ENCODE measurements at regions not wholly inside any gene's neighbourhood (a gene's known extent, or its start where the extent isn't known, plus 50 kb on each side); places are given as distances from the start of the nearest gene placed in this dataset.
"Not testable (repeated sequence)": the region's sequence is repeated elsewhere in the genome, so short reads cannot be mapped to it uniquely, and the experiment has no call there.

GRCh38 chr7:155233311-155234157 is 64.1 kb upstream of the INSIG1 start:
- Mint-ChIP-seq H3K36me3 (ENCODE audit: low read depth) (no peaks in the 10 kb centered on the region), H3K27me3 (peaks cover 2% of the 10 kb centered on the region), H3K9me3 (no peaks in the 10 kb centered on the region), H3K27ac (no peak overlapping the region), H3K4me1 (no peaks in the 10 kb centered on the region), H3K4me3 (no peak overlapping the region)
- POLR2A ChIA-PET = interaction anchor here (0.6 to 0.7 kb wide), 2 partner anchors 12 to 37 kb away, joined by 3 read pairs; no protein-coding TSS in a partner anchor
- no peak for DNase-seq
- CTCF ChIA-PET = interaction anchor here (0.6 to 0.9 kb wide), 3 partner anchors 13 to 112 kb away, joined by 3 to 5 read pairs (median 4); no protein-coding TSS in a partner anchor

DNA sequence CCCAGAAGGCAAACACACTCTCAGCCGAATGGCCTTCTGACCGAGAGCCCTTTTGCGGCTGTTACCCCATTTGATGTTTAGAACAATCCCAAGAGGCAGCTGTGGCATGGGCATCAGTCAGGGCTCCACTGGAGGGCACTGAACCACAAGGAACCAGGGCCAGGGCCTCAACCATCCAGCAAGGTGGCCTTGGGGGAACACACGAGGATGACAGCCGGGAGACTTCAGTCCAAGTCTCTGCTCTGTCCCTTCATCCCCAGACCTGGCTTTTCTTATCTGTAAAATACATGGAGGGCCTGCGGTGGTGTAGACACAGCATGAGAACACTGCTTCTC is 63.6 kb upstream of the INSIG1 start:
- H3K36me3 Mint-ChIP-seq (ENCODE audit: low read depth) = no peaks in the 10 kb centered on the region
- H3K27me3 Mint-ChIP-seq = peaks cover 7% of the 10 kb centered on the region
- H3K27ac Mint-ChIP-seq = no peak overlapping the region
- H3K4me1 Mint-ChIP-seq = no peaks in the 10 kb centered on the region
- no peak overlapping the region for H3K4me3 Mint-ChIP-seq
- no peaks in the 10 kb centered on the region for H3K9me3 Mint-ChIP-seq
- no peak for DNase-seq
- CTCF ChIA-PET = interaction anchor here (0.7 to 0.9 kb wide), 3 partner anchors 14 to 111 kb away, joined by 3 to 4 read pairs (median 3); no protein-coding TSS in a partner anchor
- POLR2A ChIA-PET = interaction anchor here (0.6 to 0.7 kb wide), 2 partner anchors 12 to 38 kb away, joined by 3 read pairs; no protein-coding TSS in a partner anchor

GRCh38 chr7:155234950-155235789 is 62.5 kb upstream of the INSIG1 start:
- no peak overlapping the region for H3K4me3 Mint-ChIP-seq
- no peak for DNase-seq
- ChIA-PET CTCF (interaction anchor here (0.8 kb wide), 1 partner anchor 110 kb away, joined by 3 read pairs; no protein-coding TSS in a partner anchor), POLR2A (no interaction called here)
- H3K9me3 Mint-ChIP-seq = no peaks in the 10 kb centered on the region
- H3K36me3 Mint-ChIP-seq (ENCODE audit: low read depth) = no peaks in the 10 kb centered on the region
- no peak overlapping the region for H3K27ac Mint-ChIP-seq
- no peaks in the 10 kb centered on the region for H3K4me1 Mint-ChIP-seq
- H3K27me3 Mint-ChIP-seq = peaks cover 15% of the 10 kb centered on the region

DNA sequence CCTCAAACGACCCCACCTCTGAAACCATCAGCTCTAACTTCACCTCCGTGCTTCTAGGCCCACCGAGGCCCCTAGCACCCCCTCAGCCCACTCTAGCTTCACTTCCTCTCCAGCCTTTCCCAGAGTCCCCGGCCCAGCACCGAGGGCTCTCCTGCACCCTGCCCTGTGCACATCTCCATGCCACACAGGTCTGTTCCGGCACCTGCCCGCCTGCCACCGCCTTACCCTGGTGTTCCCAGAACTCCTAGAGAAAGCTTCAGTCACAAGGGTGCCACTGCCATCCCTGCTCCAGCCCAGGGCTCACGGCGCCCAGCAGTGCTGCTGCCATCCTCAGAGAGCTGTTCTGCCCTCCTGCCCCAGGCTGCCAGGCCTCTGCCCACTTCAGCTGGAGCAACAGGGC is 61.3 kb upstream of the INSIG1 start:
- no peak overlapping the region for H3K27ac Mint-ChIP-seq
- no peak overlapping the region for H3K4me3 Mint-ChIP-seq
- CTCF ChIA-PET = interaction anchor here (1.3 kb wide), 1 partner anchor 108 kb away, joined by 3 read pairs; no protein-coding TSS in a partner anchor
- H3K4me1 Mint-ChIP-seq = no peaks in the 10 kb centered on the region
- H3K36me3 Mint-ChIP-seq (ENCODE audit: low read depth) = no peaks in the 10 kb centered on the region
- peaks cover 19% of the 10 kb centered on the region for H3K27me3 Mint-ChIP-seq
- no peaks in the 10 kb centered on the region for H3K9me3 Mint-ChIP-seq
- POLR2A ChIA-PET = no interaction called here
- no peak for DNase-seq

DNA sequence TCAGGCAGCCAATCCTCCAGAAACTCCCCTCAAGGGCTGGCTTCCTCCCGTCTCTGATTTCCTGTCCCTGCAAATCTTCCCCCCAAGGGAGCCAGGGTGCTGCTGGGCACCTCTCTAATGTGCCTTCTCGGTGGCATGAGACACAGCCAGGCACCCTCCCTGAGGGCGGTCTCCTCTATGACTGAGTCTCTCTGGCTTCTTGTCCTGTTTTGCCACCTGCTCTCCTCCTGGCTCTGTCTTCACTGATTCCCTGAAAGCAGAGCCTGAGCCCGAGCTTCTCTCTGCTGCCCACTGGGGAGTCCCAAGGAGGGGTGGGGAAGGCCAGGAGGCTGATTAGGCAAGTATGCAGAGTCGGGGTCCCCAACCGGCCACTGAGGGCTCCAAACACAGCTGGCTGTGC is 60.4 kb upstream of the INSIG1 start:
- Mint-ChIP-seq H3K36me3 (ENCODE audit: low read depth) (no peaks in the 10 kb centered on the region), H3K9me3 (no peaks in the 10 kb centered on the region), H3K4me1 (no peaks in the 10 kb centered on the region), H3K27me3 (peaks cover 23% of the 10 kb centered on the region), H3K27ac (no peak overlapping the region), H3K4me3 (no peak overlapping the region)
- ChIA-PET CTCF (interaction anchor here (1.3 kb wide), 1 partner anchor 107 kb away, joined by 3 read pairs; no protein-coding TSS in a partner anchor), POLR2A (no interaction called here)
- no peak for DNase-seq

- Mint-ChIP-seq H3K4me3 (no peak overlapping the region), H3K9me3 (no peaks in the 10 kb centered on the region), H3K36me3 (ENCODE audit: low read depth) (no peaks in the 10 kb centered on the region), H3K4me1 (no peaks in the 10 kb centered on the region), H3K27me3 (peaks cover 23% of the 10 kb centered on the region), H3K27ac (no peak overlapping the region)
- POLR2A ChIA-PET = no interaction called here
- CTCF ChIA-PET = interaction anchor here (1.3 kb wide), 1 partner anchor 107 kb away, joined by 3 read pairs; no protein-coding TSS in a partner anchor
- DNase-seq = no peak
These were observed 59.9 kb upstream of the INSIG1 start for GRCh38 chr7:155237730-155238129.

DNA sequence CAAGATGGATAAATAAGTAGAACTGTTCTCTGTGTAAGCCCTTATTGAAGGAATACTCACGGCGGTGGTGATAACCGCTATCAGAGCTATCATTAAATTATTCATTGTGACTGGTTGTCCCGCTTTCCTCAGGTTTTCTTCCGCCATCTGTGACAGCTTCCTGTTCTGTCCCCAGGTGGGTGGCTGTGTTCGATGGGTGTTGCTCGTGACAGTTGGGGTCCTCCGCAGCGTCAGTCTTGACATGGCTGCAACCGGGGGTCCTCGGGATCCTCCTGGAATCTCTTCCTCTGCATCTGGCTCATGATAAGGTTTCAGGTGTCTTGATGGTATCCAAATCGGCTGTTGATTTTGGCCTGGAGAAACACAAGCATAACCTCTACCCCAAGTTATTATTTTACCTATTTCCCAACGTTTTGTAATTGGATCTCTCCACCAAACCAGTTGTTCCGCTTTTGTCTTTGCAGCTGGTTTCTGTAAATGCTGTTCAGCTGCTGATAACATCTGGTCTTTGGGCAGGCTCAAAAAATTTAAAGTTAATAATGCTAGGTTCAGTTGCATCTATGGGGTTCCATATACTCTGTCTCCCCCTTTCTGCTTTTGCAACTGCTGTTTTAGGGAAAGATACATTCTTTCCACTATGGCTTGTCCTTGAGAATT is 58.1 kb upstream of the INSIG1 start:
- H3K4me3 Mint-ChIP-seq; H3K36me3 Mint-ChIP-seq (ENCODE audit: low read depth); H3K27ac Mint-ChIP-seq; DNase-seq; POLR2A ChIA-PET; H3K4me1 Mint-ChIP-seq; H3K9me3 Mint-ChIP-seq: not testable (repeated sequence)
- peaks cover 23% of the 10 kb centered on the region for H3K27me3 Mint-ChIP-seq
- CTCF ChIA-PET = interaction anchor here (1.6 kb wide), 1 partner anchor 37 kb away, joined by 3 read pairs; no protein-coding TSS in a partner anchor

DNA sequence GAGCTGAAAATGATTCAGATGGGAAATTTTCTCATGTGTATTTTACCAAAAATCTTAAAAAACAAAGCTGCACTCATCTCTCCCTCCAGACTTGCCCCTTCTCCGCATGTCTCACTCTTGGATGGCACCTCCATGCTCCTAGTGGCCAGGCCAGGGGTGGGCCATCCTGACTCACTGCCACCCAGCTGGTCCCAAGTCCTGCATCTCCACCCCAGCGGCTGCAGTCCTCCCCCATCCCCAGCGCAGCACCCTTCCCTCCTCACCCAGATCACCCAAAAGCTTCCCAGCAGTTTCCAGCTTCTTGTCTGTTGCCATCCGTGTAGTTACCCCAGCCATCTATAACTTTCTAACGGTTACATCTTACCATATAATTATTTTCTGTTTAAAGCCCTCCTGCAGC is 53.0 kb upstream of the INSIG1 start:
- no peaks in the 10 kb centered on the region for H3K36me3 Mint-ChIP-seq (ENCODE audit: low read depth)
- CTCF ChIA-PET = interaction anchor here (0.6 kb wide), 1 partner anchor 437 kb away, joined by 3 read pairs; no protein-coding TSS in a partner anchor
- POLR2A ChIA-PET = no interaction called here

GRCh38 chr7:155247479-155248365 is 50.0 kb upstream of the INSIG1 start:
- Mint-ChIP-seq H3K4me1 (no peaks in the 10 kb centered on the region), H3K36me3 (ENCODE audit: low read depth) (no peaks in the 10 kb centered on the region), H3K27ac (no peak overlapping the region), H3K27me3 (no peaks in the 10 kb centered on the region), H3K9me3 (no peaks in the 10 kb centered on the region), H3K4me3 (no peak overlapping the region)
- no peak for DNase-seq
- CTCF ChIA-PET = interaction anchor here (0.8 kb wide), 1 partner anchor 29 kb away, joined by 3 read pairs; no protein-coding TSS in a partner anchor
- POLR2A ChIA-PET = no interaction called here

More for the DNA sequence above, 53.0 kb upstream of the INSIG1 start:
- no peak overlapping the region for H3K27ac Mint-ChIP-seq
- H3K9me3 Mint-ChIP-seq = no peaks in the 10 kb centered on the region
- no peak for DNase-seq
- H3K4me3 Mint-ChIP-seq = no peak overlapping the region
- no peaks in the 10 kb centered on the region for H3K4me1 Mint-ChIP-seq
- H3K27me3 Mint-ChIP-seq = peaks cover 11% of the 10 kb centered on the region
